Osteoblast (primary cell): ENCODE measurements at regions not wholly inside any gene's neighbourhood (a gene's known extent, or its start where the extent isn't known, plus 50 kb on each side); places are given as distances from the start of the nearest gene placed in this dataset.

Experiments used
- DNase-seq: peaks from one replicate; pipeline ENCODE4 v3.0.0; 2011; ENCODE audit warnings: low spot score, mixed read lengths; ENCODE audit not compliant: insufficient read length; ENCODE audit errors: missing footprints
- H2AFZ ChIP-seq: 2 replicates; pipeline ENCODE4 v1.6.0; 2011; ENCODE audit warnings: mild to moderate bottlenecking, low read length
- H3K27ac ChIP-seq: 2 replicates; pipeline ENCODE4 v1.5.1; 2011; ENCODE audit warnings: mild to moderate bottlenecking, low read depth, low read length, moderate library complexity
- H3K27me3 ChIP-seq: 2 replicates; pipeline ENCODE4 v1.6.0; 2012; ENCODE audit warnings: mild to moderate bottlenecking, control low read depth, inconsistent platforms, low read length, moderate library complexity; ENCODE audit not compliant: insufficient read depth
- H3K36me3 ChIP-seq: 2 replicates; pipeline ENCODE4 v1.5.1; 2011; ENCODE audit warnings: mild to moderate bottlenecking, low read length, control low read depth, moderate library complexity; ENCODE audit not compliant: insufficient read depth
- H3K4me1 ChIP-seq: 2 replicates; pipeline ENCODE4 v1.5.1; 2011; ENCODE audit warnings: mild to moderate bottlenecking, low read length, control low read depth, moderate library complexity; ENCODE audit not compliant: insufficient read depth
- H3K4me2 ChIP-seq: 2 replicates; pipeline ENCODE4 v1.6.0; 2011; ENCODE audit warnings: mild to moderate bottlenecking, low read length; ENCODE audit not compliant: insufficient read depth
- H3K4me3 ChIP-seq: fragments of 200-600 bp; sonication (generic); 3 replicates; pipeline ENCODE4 v1.5.1; 2012; ENCODE audit warnings: mild to moderate bottlenecking, low read length, inconsistent platforms; ENCODE audit not compliant: insufficient read depth
- H3K79me2 ChIP-seq: 2 replicates; pipeline ENCODE4 v1.6.0; 2012; ENCODE audit warnings: mild to moderate bottlenecking, low read length, control low read depth, inconsistent platforms; ENCODE audit not compliant: insufficient read depth
- H3K9me3 ChIP-seq: 2 replicates; pipeline ENCODE4 v1.5.1; 2011; ENCODE audit warnings: low read depth, low read length, control low read depth
- H4K20me1 ChIP-seq: 2 replicates; pipeline ENCODE4 v1.6.0; 2012; ENCODE audit warnings: mild to moderate bottlenecking, low read length, control low read depth; ENCODE audit not compliant: insufficient read depth
- CTCF ChIP-seq: IDR thresholded peaks from 2 replicates; pipeline ENCODE4 v1.5.1; 2011; ENCODE audit warnings: mild to moderate bottlenecking, low read depth, low read length, moderate library complexity; ENCODE audit errors: extremely low read depth

- Histone ChIP-seq H3K27ac (no peak overlapping the region), H3K4me1 (no peaks in the 10 kb centered on the region), H3K79me2 (no peaks in the 10 kb centered on the region), H3K4me3 (no peak overlapping the region), H3K4me2 (no peak overlapping the region), H4K20me1 (no peaks in the 10 kb centered on the region), H3K27me3 (no peaks in the 10 kb centered on the region), H2AFZ (no peak overlapping the region), H3K36me3 (no peaks in the 10 kb centered on the region), H3K9me3 (peaks cover 6% of the 10 kb centered on the region)
- TF ChIP-seq CTCF: no peak
- DNase-seq: no peak
Observed at GRCh38 chr2:22600999-22601398, 784.0 kb upstream of the KLHL29 start.

GRCh38 chr2:22604136-22604535, 780.8 kb upstream of the KLHL29 start:
- H4K20me1 ChIP-seq: no peaks in the 10 kb centered on the region
- no peak overlapping the region for H3K4me3 ChIP-seq

DNA sequence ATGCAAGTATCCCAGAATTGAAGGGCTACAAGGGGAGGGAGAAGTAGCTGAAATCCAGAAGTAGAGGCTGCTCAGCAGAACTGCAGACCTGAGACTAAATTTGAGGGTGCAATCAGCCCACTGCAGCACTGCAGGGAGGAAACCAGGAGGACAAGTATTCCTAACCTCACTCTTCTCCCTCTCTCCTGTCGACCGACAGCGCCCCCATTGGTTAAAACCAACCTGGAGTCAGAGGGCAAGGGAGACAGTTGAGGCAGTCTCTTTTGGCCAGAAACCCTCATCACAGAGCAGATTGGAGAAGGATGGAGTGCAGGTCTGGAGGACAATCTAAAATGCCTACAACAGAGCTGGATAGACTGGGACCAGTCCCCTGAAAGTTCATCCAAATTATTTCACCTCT, 768.9 kb upstream of the KLHL29 start:
- no peak for TF ChIP-seq CTCF
- no peak overlapping the region for H2AFZ ChIP-seq
- H3K79me2 ChIP-seq: no peaks in the 10 kb centered on the region
- no peak for DNase-seq
- H3K4me2 ChIP-seq: no peak overlapping the region
- H3K27ac ChIP-seq: no peak overlapping the region
- no peak overlapping the region for H3K4me3 ChIP-seq
- no peaks in the 10 kb centered on the region for H4K20me1 ChIP-seq
- no peaks in the 10 kb centered on the region for H3K9me3 ChIP-seq
- no peaks in the 10 kb centered on the region for H3K4me1 ChIP-seq
- H3K36me3 ChIP-seq: no peaks in the 10 kb centered on the region
- no peaks in the 10 kb centered on the region for H3K27me3 ChIP-seq

More at GRCh38 chr2:22604136-22604535, 780.8 kb upstream of the KLHL29 start:
- Histone ChIP-seq H2AFZ (no peak overlapping the region), H3K9me3 (peaks cover 3% of the 10 kb centered on the region), H3K27ac (no peak overlapping the region), H3K4me2 (no peak overlapping the region), H3K79me2 (no peaks in the 10 kb centered on the region), H3K4me1 (no peaks in the 10 kb centered on the region), H3K36me3 (no peaks in the 10 kb centered on the region), H3K27me3 (no peaks in the 10 kb centered on the region)
- TF ChIP-seq CTCF: no peak
- no peak for DNase-seq

DNA sequence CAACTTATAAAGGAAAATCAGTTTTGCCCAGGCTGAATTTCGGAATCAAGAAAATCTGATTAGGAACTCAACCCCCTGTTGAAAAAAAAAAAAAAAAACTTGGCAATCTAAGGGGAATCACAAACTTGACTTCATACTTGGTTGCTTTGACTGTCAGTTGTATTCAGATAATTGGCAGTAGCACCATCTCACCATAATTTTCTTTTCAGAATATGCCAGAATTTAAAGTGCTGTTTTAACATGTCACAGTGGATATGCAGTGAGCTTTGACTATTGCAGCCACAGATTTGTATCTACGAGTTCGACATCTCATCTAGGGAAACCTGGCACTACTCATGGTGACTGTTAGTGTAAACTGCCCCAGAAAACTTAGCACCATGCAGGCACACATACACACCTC, 761.4 kb upstream of the KLHL29 start:
- Histone ChIP-seq H3K36me3 (no peaks in the 10 kb centered on the region), H4K20me1 (no peaks in the 10 kb centered on the region), H2AFZ (no peak overlapping the region), H3K4me1 (no peaks in the 10 kb centered on the region), H3K27me3 (no peaks in the 10 kb centered on the region), H3K9me3 (peaks cover 4% of the 10 kb centered on the region), H3K4me2 (no peak overlapping the region), H3K4me3 (no peak overlapping the region), H3K79me2 (no peaks in the 10 kb centered on the region), H3K27ac (no peak overlapping the region)
- TF ChIP-seq CTCF: no peak
- peak; percentile 2 for DNase-seq
